ENCODE measurements at regions not wholly inside any gene's neighbourhood (a gene's known extent, or its start where the extent isn't known, plus 50 kb on each side); places are given as distances from the start of the nearest gene placed in this dataset.

- no peak for DNase-seq (ENCODE audit: low spot score)
- Histone ChIP-seq H3K4me1 (ENCODE audit: control insufficient read depth in 4 of 4, insufficient read depth in 4 of 4, low read length in 3 of 4) (peaks cover 0 to 1% (median 0%) of the 10 kb centered on the region in 4 donors), H3K27ac (ENCODE audit: low read depth in 1 of 2, low read length in 2 of 2) (no peak overlapping the region), H3K4me3 (ENCODE audit: low read depth in 1 of 3, low read length in 3 of 3) (no peak overlapping the region), H3K9me3 (ENCODE audit: control insufficient read depth in 4 of 4, low read length in 3 of 4) (peaks cover 0 to 1% (median 0%) of the 10 kb centered on the region in 4 donors), H3K36me3 (ENCODE audit: control insufficient read depth in 4 of 4, insufficient read depth in 3 of 4, low read depth in 1 of 4, low read length in 3 of 4) (no peaks in the 10 kb centered on the region), H3K27me3 (ENCODE audit: control insufficient read depth in 4 of 4, insufficient read depth in 4 of 4, low read length in 3 of 4) (no peaks in the 10 kb centered on the region), H3K9ac (ENCODE audit: low read depth in 1 of 2, low read length in 2 of 2) (no peak overlapping the region)
- TF ChIP-seq CTCF (IDR thresholded peaks at IDR 0.05; ENCODE audit: low read depth, low read length, missing input control) (no peak), ATF3 (IDR thresholded peaks at IDR 0.05) (no peak), TAF1 (conservative IDR thresholded peaks at IDR 0.05) (no peak)
- WGBS: 70% methylated on average over 1 of the region's 1 CpG
Observed at GRCh38 chr3:191549357-191549756, 88.4 kb downstream of the PYDC2 start.

- Histone ChIP-seq H3K27me3 (ENCODE audit: control insufficient read depth in 4 of 4, insufficient read depth in 4 of 4, low read length in 3 of 4) (no peaks in the 10 kb centered on the region), H3K4me1 (ENCODE audit: control insufficient read depth in 4 of 4, insufficient read depth in 4 of 4, low read length in 3 of 4) (no peaks in the 10 kb centered on the region), H3K27ac (ENCODE audit: low read depth in 1 of 2, low read length in 2 of 2) (no peak overlapping the region), H3K36me3 (ENCODE audit: control insufficient read depth in 4 of 4, insufficient read depth in 3 of 4, low read depth in 1 of 4, low read length in 3 of 4) (no peaks in the 10 kb centered on the region), H3K9me3 (ENCODE audit: control insufficient read depth in 4 of 4, low read length in 3 of 4) (peaks cover 5 to 8% (median 6%) of the 10 kb centered on the region in 4 donors), H3K9ac (ENCODE audit: low read depth in 1 of 2, low read length in 2 of 2) (no peak overlapping the region), H3K4me3 (ENCODE audit: low read depth in 1 of 3, low read length in 3 of 3) (no peak overlapping the region)
- no peak for DNase-seq (ENCODE audit: low spot score)
- no peak for TF ChIP-seq FOXA2 (IDR thresholded peaks at IDR 0.05)
- no peak for TF ChIP-seq RAD21 (IDR thresholded peaks at IDR 0.05)
- no peak for TF ChIP-seq ZBTB33 (IDR thresholded peaks at IDR 0.05)
- no peak for TF ChIP-seq JUND (IDR thresholded peaks at IDR 0.05)
- no peak for TF ChIP-seq CTCF (IDR thresholded peaks at IDR 0.05; ENCODE audit: low read depth, low read length, missing input control)
- no peak for TF ChIP-seq RXRA (IDR thresholded peaks at IDR 0.05)
Observed at GRCh38 chr3:191555037-191555436, 94.1 kb downstream of the PYDC2 start.

- no peak overlapping the region for H3K27ac ChIP-seq (ENCODE audit: low read depth in 1 of 2, low read length in 2 of 2)
- no peaks in the 10 kb centered on the region for H3K4me1 ChIP-seq (ENCODE audit: control insufficient read depth in 4 of 4, insufficient read depth in 4 of 4, low read length in 3 of 4)
- H3K4me3 ChIP-seq (ENCODE audit: low read depth in 1 of 3, low read length in 3 of 3): no peak overlapping the region
- H3K36me3 ChIP-seq (ENCODE audit: control insufficient read depth in 4 of 4, insufficient read depth in 3 of 4, low read depth in 1 of 4, low read length in 3 of 4): no peaks in the 10 kb centered on the region
- H3K9me3 ChIP-seq (ENCODE audit: control insufficient read depth in 4 of 4, low read length in 3 of 4): peaks cover 5 to 8% (median 6%) of the 10 kb centered on the region in 4 donors
- H3K27me3 ChIP-seq (ENCODE audit: control insufficient read depth in 4 of 4, insufficient read depth in 4 of 4, low read length in 3 of 4): no peaks in the 10 kb centered on the region
- 78% methylated on average over 2 of the region's 2 CpGs for WGBS
- H3K9ac ChIP-seq (ENCODE audit: low read depth in 1 of 2, low read length in 2 of 2): no peak overlapping the region
- no peak for DNase-seq (ENCODE audit: low spot score)
- no peak for TF ChIP-seq REST (IDR thresholded peaks at IDR 0.05)
- TF ChIP-seq GABPA (IDR thresholded peaks at IDR 0.05 in 1 of 2, conservative IDR thresholded peaks at IDR 0.05 in 1 of 2): no peak
- no peak for TF ChIP-seq ZBTB33 (IDR thresholded peaks at IDR 0.05)
- no peak for TF ChIP-seq EGR1 (IDR thresholded peaks at IDR 0.05; ENCODE audit: low read depth in 2 of 2)
- TF ChIP-seq ATF3 (IDR thresholded peaks at IDR 0.05): no peak
Observed at GRCh38 chr3:191557322-191557721, 96.4 kb downstream of the PYDC2 start.

Data from liver (tissue), 8 donors.